SK-N-MC (cell line): ENCODE measurements at regions not wholly inside any gene's neighbourhood (a gene's known extent, or its start where the extent isn't known, plus 50 kb on each side); places are given as distances from the start of the nearest gene placed in this dataset.

Experiments
- EZH2 ChIP-seq: fragments of 200-600 bp; sonication (generic); IDR thresholded peaks from one replicate; pipeline ENCODE4 v1.6.1; 2017; ENCODE audit warnings: antibody characterized with exemption
- FOXP2 ChIP-seq: optimal IDR thresholded peaks from 2 replicates; pipeline ENCODE3; 2011; ENCODE audit warnings: mild to moderate bottlenecking, moderate library complexity; ENCODE audit not compliant: insufficient read depth; ENCODE audit errors: extremely low read length, control extremely low read depth
- POLR2AphosphoS5 ChIP-seq: IDR thresholded peaks from 2 replicates; pipeline ENCODE4 v1.6.1; 2012; ENCODE audit warnings: mild to moderate bottlenecking, low read depth, low read length, borderline replicate concordance

DNA sequence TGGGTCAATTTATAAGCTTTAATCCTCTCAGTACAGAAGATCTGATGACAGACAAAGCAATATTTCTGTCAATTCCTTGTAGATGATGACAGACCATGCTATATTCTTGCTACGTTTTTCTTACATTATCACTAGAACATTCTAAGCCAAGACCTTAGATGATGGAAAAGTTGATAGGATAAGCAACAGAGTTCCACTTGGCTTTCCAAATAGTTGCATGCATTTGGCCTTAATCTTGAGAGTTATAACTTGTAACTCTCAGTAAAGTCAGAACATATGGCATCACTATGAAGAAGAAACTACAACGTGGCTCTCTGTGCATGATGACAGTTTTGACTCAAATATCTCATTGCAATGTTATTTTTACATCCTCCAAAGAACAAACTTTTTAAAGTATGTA, 544.3 kb upstream of the LRRC4C start:
- no peak for TF ChIP-seq POLR2AphosphoS5
- no peak for TF ChIP-seq EZH2
- no peak for TF ChIP-seq FOXP2
